ENCODE measurements at regions not wholly inside any gene's neighbourhood (a gene's known extent, or its start where the extent isn't known, plus 50 kb on each side); places are given as distances from the start of the nearest gene placed in this dataset.

GRCh38 chr19:31146546-31147183 lies 202.6 kb downstream of the TSHZ3 start:
- TF ChIP-seq CTCF (IDR thresholded peaks at IDR 0.05): no peak
- no peaks in the 10 kb centered on the region for H3K9me3 ChIP-seq
- H3K4me3 ChIP-seq: no peak overlapping the region
- no peak overlapping the region for H3K27ac ChIP-seq
- no peaks in the 10 kb centered on the region for H3K4me1 ChIP-seq
- H3K36me3 ChIP-seq: no peaks in the 10 kb centered on the region
- DNase-seq (ENCODE audit: low spot score): no peak
- no peaks in the 10 kb centered on the region for H3K27me3 ChIP-seq

- Histone ChIP-seq H3K36me3 (no peaks in the 10 kb centered on the region), H3K9me3 (no peaks in the 10 kb centered on the region), H3K4me3 (no peak overlapping the region), H3K4me1 (no peaks in the 10 kb centered on the region), H3K27ac (no peak overlapping the region), H3K27me3 (no peaks in the 10 kb centered on the region)
- no peak for TF ChIP-seq CTCF (IDR thresholded peaks at IDR 0.05)
- no peak for DNase-seq (ENCODE audit: low spot score)
Measured at GRCh38 chr19:31146015-31146414, 203.2 kb downstream of the TSHZ3 start.

GRCh38 chr19:31145007-31145406 lies 204.2 kb downstream of the TSHZ3 start:
- Histone ChIP-seq H3K4me1 (no peaks in the 10 kb centered on the region), H3K27ac (no peak overlapping the region), H3K36me3 (no peaks in the 10 kb centered on the region), H3K9me3 (no peaks in the 10 kb centered on the region), H3K27me3 (no peaks in the 10 kb centered on the region), H3K4me3 (no peak overlapping the region)
- no peak for DNase-seq (ENCODE audit: low spot score)
- TF ChIP-seq CTCF (IDR thresholded peaks at IDR 0.05): no peak

GRCh38 chr19:31144075-31144870 lies 205.0 kb downstream of the TSHZ3 start:
- no peaks in the 10 kb centered on the region for H3K27me3 ChIP-seq
- H3K9me3 ChIP-seq: no peaks in the 10 kb centered on the region
- no peak overlapping the region for H3K27ac ChIP-seq
- TF ChIP-seq CTCF (IDR thresholded peaks at IDR 0.05): no peak
- no peaks in the 10 kb centered on the region for H3K36me3 ChIP-seq
- no peak overlapping the region for H3K4me3 ChIP-seq
- H3K4me1 ChIP-seq: no peaks in the 10 kb centered on the region
- no peak for DNase-seq (ENCODE audit: low spot score)

- no peaks in the 10 kb centered on the region for H3K4me1 ChIP-seq
- no peaks in the 10 kb centered on the region for H3K36me3 ChIP-seq
- no peaks in the 10 kb centered on the region for H3K9me3 ChIP-seq
- TF ChIP-seq CTCF (IDR thresholded peaks at IDR 0.05): no peak
- no peaks in the 10 kb centered on the region for H3K27me3 ChIP-seq
- H3K4me3 ChIP-seq: no peak overlapping the region
- no peak overlapping the region for H3K27ac ChIP-seq
- DNase-seq (ENCODE audit: low spot score): no peak
Measured at GRCh38 chr19:31141301-31141700, 207.9 kb downstream of the TSHZ3 start.

Measured in right atrium auricular region (tissue), 2 donors.